HG02763 (cell line): ENCODE measurements at regions not wholly inside any gene's neighbourhood (a gene's known extent, or its start where the extent isn't known, plus 50 kb on each side); places are given as distances from the start of the nearest gene placed in this dataset.
A peak's percentile ranks its signal among the peaks of the same experiment; 100 is the strongest.

Experiments
- ATAC-seq: cut with Tn5 transposase; IDR thresholded peaks from one replicate; pipeline ENCODE4 v1.9.1; 2021; ENCODE audit warnings: mild to moderate bottlenecking, moderate library complexity; ENCODE audit not compliant: unreplicated experiment

GRCh38 chr1:79781261-79781660 is 774.7 kb upstream of the ADGRL4 start:
- no peak for ATAC-seq

- ATAC-seq, result peak; percentile 100
These were observed 771.1 kb upstream of the ADGRL4 start for GRCh38 chr1:79777481-79778219.

GRCh38 chr1:79775402-79775801 is 768.9 kb upstream of the ADGRL4 start:
- ATAC-seq, result no peak

- ATAC-seq, result no peak
These were observed 766.9 kb upstream of the ADGRL4 start for GRCh38 chr1:79773385-79773784.

GRCh38 chr1:79762461-79762860 is 755.9 kb upstream of the ADGRL4 start:
- ATAC-seq, result no peak

GRCh38 chr1:79760531-79760930 is 754.0 kb upstream of the ADGRL4 start:
- no peak for ATAC-seq

- ATAC-seq, result no peak
These were observed 743.1 kb upstream of the ADGRL4 start for GRCh38 chr1:79749607-79750006.

GRCh38 chr1:79745929-79746328 is 739.4 kb upstream of the ADGRL4 start:
- no peak for ATAC-seq

GRCh38 chr1:79744746-79745145 is 738.2 kb upstream of the ADGRL4 start:
- no peak for ATAC-seq

- ATAC-seq, result peak; percentile 83
These were observed 735.3 kb upstream of the ADGRL4 start for GRCh38 chr1:79741720-79742421.

GRCh38 chr1:79738101-79738500 is 731.6 kb upstream of the ADGRL4 start:
- no peak for ATAC-seq

- no peak for ATAC-seq
These were observed 730.7 kb upstream of the ADGRL4 start for GRCh38 chr1:79737193-79737592.

GRCh38 chr1:79732950-79733349 is 726.4 kb upstream of the ADGRL4 start:
- ATAC-seq, result no peak

GRCh38 chr1:79726911-79727310 is 720.4 kb upstream of the ADGRL4 start:
- no peak for ATAC-seq

GRCh38 chr1:79726321-79726720 is 719.8 kb upstream of the ADGRL4 start:
- ATAC-seq, result no peak

- no peak for ATAC-seq
These were observed 709.9 kb upstream of the ADGRL4 start for GRCh38 chr1:79716447-79716846.

GRCh38 chr1:79714664-79715063 is 708.1 kb upstream of the ADGRL4 start:
- ATAC-seq, result no peak

GRCh38 chr1:79711001-79711431 is 704.5 kb upstream of the ADGRL4 start:
- peak; percentile 90 for ATAC-seq

- ATAC-seq, result no peak
These were observed 702.2 kb upstream of the ADGRL4 start for GRCh38 chr1:79708646-79709265.

- ATAC-seq, result no peak
These were observed 698.7 kb upstream of the ADGRL4 start for GRCh38 chr1:79705218-79705617.

GRCh38 chr1:79704067-79704466 is 697.5 kb upstream of the ADGRL4 start:
- no peak for ATAC-seq
